Transverse colon (tissue), 3 donors: ENCODE measurements at regions not wholly inside any gene's neighbourhood (a gene's known extent, or its start where the extent isn't known, plus 50 kb on each side); places are given as distances from the start of the nearest gene placed in this dataset.

ENCODE experiments used
- EP300 ChIP-seq: sonication (generic); formaldehyde crosslinking; IDR thresholded peaks from one replicate; pipeline ENCODE4 v1.6.1; 2017; ENCODE audit warnings: antibody characterized with exemption, low read depth
- POLR2A ChIP-seq: fragments of 450-650 bp; IDR thresholded peaks from one replicate; pipeline ENCODE4 v1.6.1; 2016; ENCODE audit warnings: antibody characterized with exemption, mild to moderate bottlenecking, moderate library complexity
- TF ChIP-seq, protein P1 (sequence below), 5 experiments: fragments of 200-600 bp in 3 of 5; fragments of 450-650 bp in 2 of 5; sonication (generic) in 3 of 5; IDR thresholded peaks; 1 replicate in 2 of 5; 2 replicates in 3 of 5; pipeline ENCODE4 v1.5.1; 2016 to 2017; ENCODE audit warnings: antibody characterized with exemption in 5 of 5, inconsistent platforms in 3 of 5, mild to moderate bottlenecking in 2 of 5, moderate library complexity in 1 of 5

DNA sequence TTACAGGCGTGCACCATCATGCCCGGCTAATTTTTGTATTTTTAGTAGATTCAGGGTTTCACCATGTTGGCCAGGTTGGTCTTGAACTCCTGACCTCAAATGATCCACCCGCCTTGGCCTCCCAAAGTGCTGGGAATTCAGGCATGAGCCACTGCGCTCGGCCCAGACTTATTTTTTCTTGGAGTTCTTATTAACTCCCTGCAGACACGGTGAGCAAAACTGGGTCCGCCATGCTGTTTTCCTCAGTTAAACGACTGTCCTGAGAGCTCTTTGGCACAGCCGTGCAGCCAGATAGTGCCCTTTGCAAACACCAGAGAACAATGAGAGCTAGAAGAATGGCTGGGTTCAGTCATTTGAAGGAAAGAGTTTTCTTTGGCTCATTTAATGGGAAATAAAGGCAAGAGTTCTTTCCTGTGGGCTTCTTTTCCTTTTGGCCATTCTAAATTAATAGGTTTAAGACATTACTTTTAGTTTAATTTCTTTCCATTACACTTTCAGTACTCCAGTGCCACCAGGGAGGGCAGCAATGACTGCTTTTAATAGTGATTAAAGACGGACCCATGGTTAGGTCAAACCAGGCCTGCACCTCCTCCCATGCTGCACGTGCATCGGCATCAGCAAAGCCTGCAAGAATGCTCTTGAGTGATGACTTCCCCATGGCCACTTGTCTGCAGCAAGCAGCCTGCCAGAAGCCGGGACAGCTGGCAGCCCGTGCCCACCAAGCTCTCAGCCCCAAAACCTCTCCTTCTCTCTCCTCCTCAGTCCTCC, 60.7 kb downstream of the VCPKMT start:
- TF ChIP-seq, protein P1, sequence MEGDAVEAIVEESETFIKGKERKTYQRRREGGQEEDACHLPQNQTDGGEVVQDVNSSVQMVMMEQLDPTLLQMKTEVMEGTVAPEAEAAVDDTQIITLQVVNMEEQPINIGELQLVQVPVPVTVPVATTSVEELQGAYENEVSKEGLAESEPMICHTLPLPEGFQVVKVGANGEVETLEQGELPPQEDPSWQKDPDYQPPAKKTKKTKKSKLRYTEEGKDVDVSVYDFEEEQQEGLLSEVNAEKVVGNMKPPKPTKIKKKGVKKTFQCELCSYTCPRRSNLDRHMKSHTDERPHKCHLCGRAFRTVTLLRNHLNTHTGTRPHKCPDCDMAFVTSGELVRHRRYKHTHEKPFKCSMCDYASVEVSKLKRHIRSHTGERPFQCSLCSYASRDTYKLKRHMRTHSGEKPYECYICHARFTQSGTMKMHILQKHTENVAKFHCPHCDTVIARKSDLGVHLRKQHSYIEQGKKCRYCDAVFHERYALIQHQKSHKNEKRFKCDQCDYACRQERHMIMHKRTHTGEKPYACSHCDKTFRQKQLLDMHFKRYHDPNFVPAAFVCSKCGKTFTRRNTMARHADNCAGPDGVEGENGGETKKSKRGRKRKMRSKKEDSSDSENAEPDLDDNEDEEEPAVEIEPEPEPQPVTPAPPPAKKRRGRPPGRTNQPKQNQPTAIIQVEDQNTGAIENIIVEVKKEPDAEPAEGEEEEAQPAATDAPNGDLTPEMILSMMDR (IDR thresholded peaks at IDR 0.05), result no peak
- no peak for TF ChIP-seq POLR2A
- no peak for TF ChIP-seq EP300
